ENCODE measurements at regions not wholly inside any gene's neighbourhood (a gene's known extent, or its start where the extent isn't known, plus 50 kb on each side); places are given as distances from the start of the nearest gene placed in this dataset.

DNA sequence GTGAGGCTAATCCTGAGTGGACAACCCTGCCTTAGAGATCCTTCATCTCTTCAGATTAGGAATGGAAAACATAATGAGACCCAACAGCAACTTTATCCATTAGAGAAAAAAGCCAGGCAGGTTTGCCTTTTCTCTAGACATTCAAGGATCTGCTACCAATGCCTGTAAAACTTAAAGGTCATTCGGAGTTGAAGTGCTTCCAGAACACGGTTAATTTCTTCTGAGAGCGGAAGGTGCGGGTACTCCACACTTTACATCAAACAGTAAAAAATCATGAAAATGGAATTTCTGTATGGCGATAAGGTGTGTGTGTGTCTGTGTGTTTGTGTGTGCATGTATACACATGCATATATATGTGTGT lies 65.2 kb upstream of the PRKACB start:
- Histone ChIP-seq H3K9me2 (replicated peaks; ENCODE audit: low read depth, low read length) (no peaks in the 10 kb centered on the region), H3K9me3 (ENCODE audit: insufficient read depth, low read depth, low read length) (no peaks in the 10 kb centered on the region), H3F3A (ENCODE audit: low read depth) (no peaks in the 10 kb centered on the region; the same call in 1 of the 2 replicates), H3K27me3 (ENCODE audit: insufficient read depth, low read length, poor library complexity, severe bottlenecking) (no peaks in the 10 kb centered on the region), H3K4me2 (ENCODE audit: low read depth, low read length, poor library complexity, severe bottlenecking) (peak overlapping the region; percentile 95), H3K36me3 (ENCODE audit: insufficient read depth, low read length) (no peaks in the 10 kb centered on the region), H3K9ac (ENCODE audit: low read depth, low read length, poor library complexity, severe bottlenecking) (peak overlapping the region; percentile 84), H3K4me1 (ENCODE audit: insufficient read depth, low read length, poor library complexity, severe bottlenecking) (peaks cover 50% of the 10 kb centered on the region), H3K79me2 (ENCODE audit: insufficient read depth, low read length) (peaks cover 41% of the 10 kb centered on the region), H2AFZ (ENCODE audit: low read length) (peak overlapping the region; percentile 92), H4K20me1 (ENCODE audit: insufficient read depth, low read length, poor library complexity, severe bottlenecking) (no peaks in the 10 kb centered on the region), H3K4me3 (ENCODE audit: low read length, poor library complexity, severe bottlenecking) (peak overlapping the region; percentile 90)
- TF ChIP-seq, protein P1, sequence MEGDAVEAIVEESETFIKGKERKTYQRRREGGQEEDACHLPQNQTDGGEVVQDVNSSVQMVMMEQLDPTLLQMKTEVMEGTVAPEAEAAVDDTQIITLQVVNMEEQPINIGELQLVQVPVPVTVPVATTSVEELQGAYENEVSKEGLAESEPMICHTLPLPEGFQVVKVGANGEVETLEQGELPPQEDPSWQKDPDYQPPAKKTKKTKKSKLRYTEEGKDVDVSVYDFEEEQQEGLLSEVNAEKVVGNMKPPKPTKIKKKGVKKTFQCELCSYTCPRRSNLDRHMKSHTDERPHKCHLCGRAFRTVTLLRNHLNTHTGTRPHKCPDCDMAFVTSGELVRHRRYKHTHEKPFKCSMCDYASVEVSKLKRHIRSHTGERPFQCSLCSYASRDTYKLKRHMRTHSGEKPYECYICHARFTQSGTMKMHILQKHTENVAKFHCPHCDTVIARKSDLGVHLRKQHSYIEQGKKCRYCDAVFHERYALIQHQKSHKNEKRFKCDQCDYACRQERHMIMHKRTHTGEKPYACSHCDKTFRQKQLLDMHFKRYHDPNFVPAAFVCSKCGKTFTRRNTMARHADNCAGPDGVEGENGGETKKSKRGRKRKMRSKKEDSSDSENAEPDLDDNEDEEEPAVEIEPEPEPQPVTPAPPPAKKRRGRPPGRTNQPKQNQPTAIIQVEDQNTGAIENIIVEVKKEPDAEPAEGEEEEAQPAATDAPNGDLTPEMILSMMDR (conservative IDR thresholded peaks at IDR 0.05; ENCODE audit: low read length), result no peak
- no peak for TF ChIP-seq EZH2phosphoT487 (IDR thresholded peaks at IDR 0.05; ENCODE audit: borderline replicate concordance)

DNA sequence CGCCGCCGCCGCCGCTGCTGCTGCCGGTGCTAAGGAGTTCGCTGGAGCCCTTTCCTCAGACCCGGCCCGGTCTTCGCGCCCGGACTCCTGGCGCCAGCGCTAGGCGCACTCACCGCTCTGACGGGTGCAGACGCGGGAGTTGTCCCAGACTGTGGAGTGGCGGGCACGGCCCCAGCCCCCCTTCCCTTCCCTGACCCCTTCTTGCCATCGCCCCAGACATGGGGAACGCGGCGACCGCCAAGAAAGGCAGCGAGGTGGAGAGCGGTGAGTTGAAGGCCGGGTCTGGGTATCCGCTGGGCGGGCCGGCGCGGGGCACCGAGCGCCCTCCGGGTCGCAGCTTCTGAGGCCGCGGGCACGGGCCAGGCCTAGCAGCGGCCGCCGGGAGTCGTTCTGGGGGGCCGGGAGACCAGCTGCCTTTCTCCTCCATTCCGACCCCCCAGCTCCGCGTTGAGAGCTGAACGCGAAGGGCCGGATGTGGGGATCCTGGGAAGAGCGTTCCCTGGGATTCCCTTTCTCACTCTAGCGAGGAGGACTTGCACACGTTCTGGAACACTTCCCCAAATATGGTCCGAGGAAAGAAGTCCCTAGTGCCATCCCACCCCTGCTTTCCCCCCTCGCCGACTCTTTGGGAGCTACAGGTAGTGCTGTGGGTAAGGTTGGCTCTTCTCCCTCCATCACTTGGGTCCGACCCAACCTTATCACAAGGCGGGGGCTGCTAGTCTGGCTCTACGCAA lies 65.8 kb upstream of the PRKACB start:
- TF ChIP-seq, protein P1 (conservative IDR thresholded peaks at IDR 0.05; ENCODE audit: low read length), result no peak
- no peak for TF ChIP-seq EZH2phosphoT487 (IDR thresholded peaks at IDR 0.05; ENCODE audit: borderline replicate concordance)
- peak overlapping the region; percentile 95 for H3K4me2 ChIP-seq (ENCODE audit: low read depth, low read length, poor library complexity, severe bottlenecking)
- peak overlapping the region; percentile 84 for H3K9ac ChIP-seq (ENCODE audit: low read depth, low read length, poor library complexity, severe bottlenecking)
- no peaks in the 10 kb centered on the region for H4K20me1 ChIP-seq (ENCODE audit: insufficient read depth, low read length, poor library complexity, severe bottlenecking)
- no peaks in the 10 kb centered on the region for H3K36me3 ChIP-seq (ENCODE audit: insufficient read depth, low read length)
- H3K79me2 ChIP-seq (ENCODE audit: insufficient read depth, low read length), result peaks cover 41% of the 10 kb centered on the region
- H3K9me3 ChIP-seq (ENCODE audit: insufficient read depth, low read depth, low read length), result no peaks in the 10 kb centered on the region
- peak overlapping the region; percentile 90 for H3K4me3 ChIP-seq (ENCODE audit: low read length, poor library complexity, severe bottlenecking)
- H3K9me2 ChIP-seq (replicated peaks; ENCODE audit: low read depth, low read length), result no peaks in the 10 kb centered on the region
- peaks cover 50% of the 10 kb centered on the region for H3K4me1 ChIP-seq (ENCODE audit: insufficient read depth, low read length, poor library complexity, severe bottlenecking)
- H2AFZ ChIP-seq (ENCODE audit: low read length), result peak overlapping the region; percentile 92
- no peaks in the 10 kb centered on the region for H3K27me3 ChIP-seq (ENCODE audit: insufficient read depth, low read length, poor library complexity, severe bottlenecking)
- H3F3A ChIP-seq (ENCODE audit: low read depth), result no peaks in the 10 kb centered on the region; the same call in 1 of the 2 replicates

DNA sequence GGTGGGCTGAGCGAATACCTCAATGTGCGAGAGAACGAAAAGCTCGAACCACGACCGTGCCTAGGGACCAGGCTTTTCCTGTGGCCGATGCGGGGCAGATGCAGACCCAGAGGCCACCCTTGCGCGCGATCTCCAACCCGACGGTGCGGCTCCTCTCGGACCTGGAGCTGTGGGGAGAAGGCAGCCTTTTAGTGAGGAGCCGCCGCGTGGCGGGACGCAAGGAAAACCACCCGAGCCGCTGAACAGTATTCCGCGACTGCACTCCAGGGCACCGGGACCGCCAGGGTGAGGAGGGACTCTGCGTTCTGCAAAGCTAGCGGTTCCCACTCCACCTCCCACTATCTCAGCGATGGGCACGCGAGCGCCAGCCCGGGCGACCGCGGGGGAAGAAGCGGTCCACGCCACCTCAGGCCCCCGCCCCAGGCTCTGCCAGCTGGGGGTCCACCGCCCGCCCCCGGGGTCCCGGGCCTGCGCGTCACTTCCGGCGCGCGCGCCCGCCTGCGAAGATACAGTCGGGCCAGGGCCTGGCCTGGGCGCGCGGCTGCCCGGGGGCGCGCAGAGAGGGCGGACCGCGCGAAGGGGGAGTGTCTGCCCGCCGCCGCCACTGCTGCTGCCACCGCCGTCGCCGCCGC lies 66.5 kb upstream of the PRKACB start:
- Histone ChIP-seq H3F3A (ENCODE audit: low read depth) (no peaks in the 10 kb centered on the region; the same call in 1 of the 2 replicates), H3K9ac (ENCODE audit: low read depth, low read length, poor library complexity, severe bottlenecking) (peak overlapping the region; percentile 84), H3K4me1 (ENCODE audit: insufficient read depth, low read length, poor library complexity, severe bottlenecking) (peaks cover 50% of the 10 kb centered on the region), H3K36me3 (ENCODE audit: insufficient read depth, low read length) (no peaks in the 10 kb centered on the region), H2AFZ (ENCODE audit: low read length) (peak overlapping the region; percentile 98), H3K27me3 (ENCODE audit: insufficient read depth, low read length, poor library complexity, severe bottlenecking) (no peaks in the 10 kb centered on the region), H3K79me2 (ENCODE audit: insufficient read depth, low read length) (peaks cover 41% of the 10 kb centered on the region), H3K9me3 (ENCODE audit: insufficient read depth, low read depth, low read length) (no peaks in the 10 kb centered on the region), H3K4me3 (ENCODE audit: low read length, poor library complexity, severe bottlenecking) (peak overlapping the region; percentile 90), H3K4me2 (ENCODE audit: low read depth, low read length, poor library complexity, severe bottlenecking) (peak overlapping the region; percentile 73), H4K20me1 (ENCODE audit: insufficient read depth, low read length, poor library complexity, severe bottlenecking) (no peaks in the 10 kb centered on the region), H3K9me2 (replicated peaks; ENCODE audit: low read depth, low read length) (no peaks in the 10 kb centered on the region)
- TF ChIP-seq, protein P1 (conservative IDR thresholded peaks at IDR 0.05; ENCODE audit: low read length), result no peak
- no peak for TF ChIP-seq EZH2phosphoT487 (IDR thresholded peaks at IDR 0.05; ENCODE audit: borderline replicate concordance)

Data from Loucy (cell line).